Uterus (tissue), 3 donors: ENCODE measurements at regions not wholly inside any gene's neighbourhood (a gene's known extent, or its start where the extent isn't known, plus 50 kb on each side); places are given as distances from the start of the nearest gene placed in this dataset.
"Not testable (repeated sequence)": the region's sequence is repeated elsewhere in the genome, so short reads cannot be mapped to it uniquely, and the experiment has no call there.

Source experiments
- DNase-seq, 2 donors: peaks; one replicate each; pipeline ENCODE4 v3.0.0-alpha.2; 2019 to 2020
- H3K27ac ChIP-seq, 2 donors: fragments of 200-600 bp; sonication (generic); 1 replicate in 1 of 2; 2 replicates in 1 of 2; pipeline ENCODE4 v1.5.1; 2016 to 2018
- H3K27me3 ChIP-seq, 2 donors: fragments of 200-600 bp; sonication (generic); one replicate each; pipeline ENCODE4 v1.5.1; 2018 to 2019; ENCODE audit warnings: control low read depth in 1 of 2
- H3K36me3 ChIP-seq, 2 donors: fragments of 200-600 bp; sonication (generic); one replicate each; pipeline ENCODE4 v1.5.1; 2019; ENCODE audit warnings: control low read depth in 1 of 2
- H3K4me1 ChIP-seq, 2 donors: fragments of 200-600 bp; sonication (generic); one replicate each; pipeline ENCODE4 v1.5.1; 2018 to 2019; ENCODE audit warnings: control low read depth in 1 of 2
- H3K4me3 ChIP-seq, 2 donors: fragments of 200-600 bp; sonication (generic); 1 replicate in 1 of 2; 2 replicates in 1 of 2; pipeline ENCODE4 v1.5.1; 2018 to 2019; ENCODE audit warnings: mild to moderate bottlenecking in 1 of 2
- H3K9me3 ChIP-seq, 2 donors: fragments of 200-600 bp; sonication (generic); one replicate each; pipeline ENCODE4 v1.5.1; 2019; ENCODE audit warnings: control low read depth in 1 of 2
- POLR2A ChIP-seq, 2 donors: fragments of 450-650 bp; IDR thresholded peaks; one replicate each; pipeline ENCODE4 v1.6.1; 2016; ENCODE audit warnings: antibody characterized with exemption in 2 of 2, mild to moderate bottlenecking in 1 of 2, moderate library complexity in 1 of 2
- intact Hi-C: fragments of 100-400 bp; cut with DNase I; formaldehyde crosslinking; loops from one replicate; pipeline ENCODE4 v1.15.1; 2023; ENCODE audit warnings: low total_unique reads
- TF ChIP-seq, protein P1 (sequence below), 4 experiments: fragments of 200-600 bp in 2 of 4; fragments of 450-650 bp in 2 of 4; sonication (generic) in 2 of 4; IDR thresholded peaks; one replicate each; pipeline ENCODE4 v1.5.1; 2016 to 2019; ENCODE audit warnings: antibody characterized with exemption in 4 of 4, mild to moderate bottlenecking in 2 of 4, moderate library complexity in 1 of 4
- donor health status: DM: yes; HTN: yes; CAD: no.

DNA sequence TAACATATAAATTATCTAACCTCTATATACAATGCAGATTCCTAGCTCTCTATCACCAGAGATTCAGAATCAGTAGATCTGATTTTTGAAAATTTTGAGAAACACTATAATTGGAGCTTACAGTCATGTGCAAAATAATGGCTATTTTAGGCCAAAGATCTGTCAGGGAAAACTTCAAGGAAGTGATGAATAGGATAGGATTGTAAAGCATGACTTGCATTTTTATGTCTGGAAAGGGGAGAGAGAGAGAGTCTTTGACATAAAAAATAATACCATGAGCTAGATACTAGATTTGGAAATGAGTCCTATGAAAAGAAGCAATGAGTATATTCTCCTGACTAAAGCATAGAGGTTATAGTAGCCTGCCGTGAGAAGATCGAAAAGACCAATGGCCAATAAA lies 181.1 kb downstream of the SDHAF3 start:
- Histone ChIP-seq H3K27me3 (no peaks in the 10 kb centered on the region), H3K36me3 (no peaks in the 10 kb centered on the region), H3K4me1 (no peaks in the 10 kb centered on the region), H3K9me3 (no peaks in the 10 kb centered on the region), H3K27ac (no peak overlapping the region), H3K4me3 (no peak overlapping the region)
- no peak for DNase-seq
- intact Hi-C loops, result no loop called here
- no peak for TF ChIP-seq POLR2A (IDR thresholded peaks at IDR 0.05)
- TF ChIP-seq, protein P1, sequence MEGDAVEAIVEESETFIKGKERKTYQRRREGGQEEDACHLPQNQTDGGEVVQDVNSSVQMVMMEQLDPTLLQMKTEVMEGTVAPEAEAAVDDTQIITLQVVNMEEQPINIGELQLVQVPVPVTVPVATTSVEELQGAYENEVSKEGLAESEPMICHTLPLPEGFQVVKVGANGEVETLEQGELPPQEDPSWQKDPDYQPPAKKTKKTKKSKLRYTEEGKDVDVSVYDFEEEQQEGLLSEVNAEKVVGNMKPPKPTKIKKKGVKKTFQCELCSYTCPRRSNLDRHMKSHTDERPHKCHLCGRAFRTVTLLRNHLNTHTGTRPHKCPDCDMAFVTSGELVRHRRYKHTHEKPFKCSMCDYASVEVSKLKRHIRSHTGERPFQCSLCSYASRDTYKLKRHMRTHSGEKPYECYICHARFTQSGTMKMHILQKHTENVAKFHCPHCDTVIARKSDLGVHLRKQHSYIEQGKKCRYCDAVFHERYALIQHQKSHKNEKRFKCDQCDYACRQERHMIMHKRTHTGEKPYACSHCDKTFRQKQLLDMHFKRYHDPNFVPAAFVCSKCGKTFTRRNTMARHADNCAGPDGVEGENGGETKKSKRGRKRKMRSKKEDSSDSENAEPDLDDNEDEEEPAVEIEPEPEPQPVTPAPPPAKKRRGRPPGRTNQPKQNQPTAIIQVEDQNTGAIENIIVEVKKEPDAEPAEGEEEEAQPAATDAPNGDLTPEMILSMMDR (IDR thresholded peaks at IDR 0.05), result no peak

DNA sequence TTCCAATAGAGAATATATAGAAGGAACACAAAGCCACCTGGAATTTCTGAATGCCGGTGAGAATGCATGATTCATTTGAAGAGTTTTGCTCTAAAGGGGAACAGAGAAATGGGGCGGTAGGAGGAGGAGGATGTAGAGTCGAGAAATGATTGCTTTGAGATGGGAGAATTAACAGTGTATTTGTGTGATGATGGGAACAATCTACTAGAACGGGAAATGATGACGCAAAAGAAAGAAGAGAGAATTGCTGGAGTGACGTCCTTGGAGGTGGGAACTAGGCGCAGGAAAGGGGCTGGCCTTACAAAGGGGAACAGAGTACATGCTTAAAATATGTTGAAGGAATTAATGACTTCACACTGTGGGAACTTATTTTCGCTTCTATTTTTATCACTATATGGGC lies 188.1 kb downstream of the SDHAF3 start:
- no peaks in the 10 kb centered on the region for H3K27me3 ChIP-seq
- no peak for DNase-seq
- no peaks in the 10 kb centered on the region for H3K9me3 ChIP-seq
- H3K4me1 ChIP-seq, result no peaks in the 10 kb centered on the region
- no peak overlapping the region for H3K27ac ChIP-seq
- intact Hi-C loops, result no loop called here
- no peaks in the 10 kb centered on the region for H3K36me3 ChIP-seq
- no peak for TF ChIP-seq POLR2A (IDR thresholded peaks at IDR 0.05)
- TF ChIP-seq, protein P1 (IDR thresholded peaks at IDR 0.05), result no peak
- no peak overlapping the region for H3K4me3 ChIP-seq

DNA sequence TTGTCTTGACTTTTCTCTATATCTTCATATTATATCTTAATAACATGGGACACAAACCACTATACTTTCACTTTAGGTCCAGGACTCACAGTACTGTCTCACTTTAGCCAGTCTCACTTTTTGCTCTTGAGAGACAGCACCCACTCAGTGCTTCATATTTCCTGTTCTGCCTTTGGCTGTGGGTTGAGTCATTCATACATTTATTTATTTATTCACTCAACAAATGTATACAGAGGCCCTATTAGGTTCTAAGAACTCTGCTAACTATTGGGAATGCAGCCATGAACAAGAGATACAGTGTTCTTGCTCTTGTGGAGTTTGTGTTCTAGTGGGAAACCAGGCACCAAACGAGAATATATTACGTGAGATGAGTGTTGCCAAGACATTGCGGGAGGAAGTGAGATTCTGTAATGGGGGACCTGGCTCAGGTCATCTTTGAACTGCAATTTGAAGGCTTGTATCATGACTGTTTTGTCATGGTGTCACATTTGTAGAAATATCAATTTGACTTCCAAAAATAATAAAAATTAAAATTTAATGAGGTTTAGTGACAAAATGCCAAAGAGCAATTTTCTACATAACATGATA lies 190.1 kb downstream of the SDHAF3 start:
- Histone ChIP-seq H3K9me3 (no peaks in the 10 kb centered on the region), H3K27me3 (no peaks in the 10 kb centered on the region), H3K4me3 (no peak overlapping the region), H3K4me1 (no peaks in the 10 kb centered on the region), H3K36me3 (no peaks in the 10 kb centered on the region), H3K27ac (no peak overlapping the region)
- TF ChIP-seq, protein P1 (IDR thresholded peaks at IDR 0.05), result no peak
- no peak for TF ChIP-seq POLR2A (IDR thresholded peaks at IDR 0.05)
- DNase-seq, result no peak
- intact Hi-C loops, result no loop called here

DNA sequence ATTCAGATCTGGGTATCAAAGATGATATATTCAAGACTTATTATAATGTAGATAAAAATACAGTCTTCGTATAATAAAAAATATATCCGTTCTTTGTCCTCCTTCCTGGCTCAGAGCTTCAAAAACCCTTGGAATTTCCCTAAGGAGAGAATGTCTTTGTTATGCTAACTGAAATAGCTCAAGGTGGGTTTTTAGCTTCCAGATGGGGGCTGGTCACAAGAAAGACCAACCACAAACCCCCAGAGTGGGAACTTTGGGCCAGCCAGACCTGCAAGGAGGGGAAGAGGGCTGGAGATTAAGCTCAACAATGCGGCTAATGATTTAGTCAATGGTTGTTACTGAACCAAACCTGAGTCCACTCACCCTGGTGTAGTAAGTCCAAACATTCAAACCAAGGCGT lies 196.4 kb downstream of the SDHAF3 start:
- no peaks in the 10 kb centered on the region for H3K4me1 ChIP-seq
- H3K4me3 ChIP-seq, result no peak overlapping the region
- no peaks in the 10 kb centered on the region for H3K27me3 ChIP-seq
- H3K9me3 ChIP-seq, result no peaks in the 10 kb centered on the region
- no peak for DNase-seq
- no peak for TF ChIP-seq POLR2A (IDR thresholded peaks at IDR 0.05)
- TF ChIP-seq, protein P1 (IDR thresholded peaks at IDR 0.05), result no peak
- intact Hi-C loops, result no loop called here
- no peaks in the 10 kb centered on the region for H3K36me3 ChIP-seq
- no peak overlapping the region for H3K27ac ChIP-seq

DNA sequence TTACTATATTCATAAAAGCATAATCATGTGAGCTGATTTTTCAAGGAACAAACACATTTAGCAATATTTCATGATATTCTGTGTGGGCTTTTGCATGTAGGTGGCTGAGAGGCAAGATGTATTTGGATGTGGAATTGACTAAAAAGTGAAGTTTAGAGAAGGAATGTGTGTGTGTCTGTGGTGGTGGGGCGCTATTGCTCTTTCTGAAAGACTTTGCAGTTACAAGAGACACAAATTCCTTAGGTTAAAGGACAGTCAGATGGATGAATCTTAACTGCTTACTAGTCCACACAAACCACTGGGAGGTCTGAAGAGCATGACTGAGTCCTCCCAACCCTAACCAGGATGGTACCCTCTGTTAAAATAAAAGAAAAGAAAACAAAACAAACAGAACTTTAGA lies 200.1 kb downstream of the SDHAF3 start:
- H3K27ac ChIP-seq, result no peak overlapping the region
- no peaks in the 10 kb centered on the region for H3K36me3 ChIP-seq
- H3K27me3 ChIP-seq, result no peaks in the 10 kb centered on the region
- intact Hi-C loops, result no loop called here
- no peaks in the 10 kb centered on the region for H3K9me3 ChIP-seq
- TF ChIP-seq, protein P1 (IDR thresholded peaks at IDR 0.05), result no peak
- TF ChIP-seq POLR2A (IDR thresholded peaks at IDR 0.05), result no peak
- no peak overlapping the region for H3K4me3 ChIP-seq
- no peak for DNase-seq
- H3K4me1 ChIP-seq, result no peaks in the 10 kb centered on the region

DNA sequence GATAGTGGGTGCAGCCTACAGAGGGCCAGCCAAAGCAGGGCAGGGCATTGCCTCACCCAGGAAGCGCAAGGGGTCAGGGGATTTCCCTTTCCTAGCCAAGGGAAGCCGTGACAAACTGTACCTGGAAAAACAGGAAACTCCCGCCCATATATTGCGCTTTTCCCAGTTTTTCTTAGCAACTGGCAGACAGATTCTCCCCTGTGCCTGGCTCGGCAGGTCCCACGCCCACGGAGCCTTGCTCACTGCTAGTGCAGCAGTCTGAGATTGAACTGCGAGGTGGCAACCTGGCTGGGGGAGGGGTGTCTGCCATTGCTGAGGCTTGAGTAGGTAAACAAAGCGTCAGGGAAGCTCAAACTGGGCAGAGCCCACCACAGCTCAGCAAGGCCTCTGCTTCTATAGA lies 212.4 kb downstream of the SDHAF3 start:
- H3K27ac ChIP-seq, intact Hi-C loops, H3K27me3 ChIP-seq, H3K4me1 ChIP-seq, H3K36me3 ChIP-seq, H3K4me3 ChIP-seq, H3K9me3 ChIP-seq, DNase-seq: not testable (repeated sequence)
